Stimulated activated naive CD4-positive, alpha-beta T cell (primary cell): ENCODE measurements at regions not wholly inside any gene's neighbourhood (a gene's known extent, or its start where the extent isn't known, plus 50 kb on each side); places are given as distances from the start of the nearest gene placed in this dataset.

Source experiments
- DNase-seq, 6 experiments: peaks; one replicate each; lab custom pipeline; 2025; lab: John Stamatoyannopoulos, UW

DNA sequence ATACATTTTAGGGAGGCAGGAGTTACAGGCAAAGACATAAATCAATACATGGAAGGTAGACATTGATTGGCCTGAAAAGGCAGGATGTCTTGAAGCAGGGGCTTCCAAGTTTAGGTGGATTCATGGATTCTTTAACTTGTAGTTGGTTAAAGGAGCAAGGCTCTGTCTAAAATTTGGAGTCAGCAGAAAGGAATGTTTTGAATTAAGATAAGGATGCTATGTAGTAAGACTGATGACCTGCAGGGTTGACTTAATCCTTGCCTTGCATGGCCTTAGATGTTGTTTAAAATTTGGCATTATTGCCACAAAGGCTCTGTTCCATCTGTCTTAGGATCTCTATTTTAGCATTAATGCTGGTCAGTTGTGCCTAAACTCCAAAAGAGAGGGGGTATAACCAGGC lies 171.3 kb downstream of the C5orf15 start:
- DNase-seq: no peak

DNA sequence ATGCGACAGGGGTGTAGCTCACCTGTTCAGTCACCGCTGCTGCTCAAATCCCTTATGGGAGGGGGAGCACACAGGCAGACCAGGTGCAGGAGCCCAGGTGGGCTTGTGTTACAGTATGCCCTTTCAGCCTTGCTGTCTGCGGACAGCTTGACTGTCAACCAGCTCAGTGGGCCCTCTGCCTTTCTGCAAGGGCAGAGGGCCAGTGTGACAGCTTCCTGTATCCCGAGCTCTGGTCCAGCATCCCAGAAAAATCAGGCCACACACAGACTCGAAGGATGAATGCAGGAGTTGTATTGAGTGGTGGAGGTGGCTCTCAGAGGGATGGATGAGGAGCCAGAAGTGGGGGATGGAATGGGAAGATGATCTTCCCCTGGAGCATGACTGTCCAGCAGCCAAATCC lies 172.2 kb downstream of the C5orf15 start:
- no peak for DNase-seq

DNA sequence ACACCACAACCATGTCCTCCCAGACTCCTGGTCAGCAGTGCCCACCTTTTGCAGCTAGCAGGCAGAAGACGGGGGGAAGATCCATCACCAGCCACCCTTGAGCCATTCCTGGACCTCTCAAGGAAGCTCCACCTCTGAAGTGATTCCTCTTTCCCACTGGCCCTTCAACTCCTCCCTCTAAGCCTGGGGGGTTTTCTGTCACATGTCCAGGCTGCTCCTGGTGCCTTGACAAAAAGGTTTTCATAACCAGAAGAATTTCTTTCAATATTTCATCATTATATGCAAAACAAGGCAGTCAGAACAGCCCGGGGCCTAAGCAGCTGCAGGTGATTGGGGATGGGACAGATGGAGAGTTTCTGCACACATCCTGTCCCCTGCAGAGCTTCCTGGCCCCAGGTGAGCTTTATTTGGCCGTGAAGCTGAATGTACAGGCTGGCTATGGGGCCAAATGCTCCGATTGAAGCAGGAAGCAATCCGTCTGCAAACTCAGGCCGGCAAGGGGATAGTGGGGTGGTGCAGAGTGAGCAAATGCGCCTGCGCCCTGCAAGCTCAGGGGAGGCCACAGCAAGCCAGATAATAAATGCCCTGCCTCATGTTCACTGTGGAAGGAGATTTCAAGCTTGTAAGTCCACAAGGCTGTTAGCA lies 173.5 kb downstream of the C5orf15 start:
- DNase-seq: no peak

DNA sequence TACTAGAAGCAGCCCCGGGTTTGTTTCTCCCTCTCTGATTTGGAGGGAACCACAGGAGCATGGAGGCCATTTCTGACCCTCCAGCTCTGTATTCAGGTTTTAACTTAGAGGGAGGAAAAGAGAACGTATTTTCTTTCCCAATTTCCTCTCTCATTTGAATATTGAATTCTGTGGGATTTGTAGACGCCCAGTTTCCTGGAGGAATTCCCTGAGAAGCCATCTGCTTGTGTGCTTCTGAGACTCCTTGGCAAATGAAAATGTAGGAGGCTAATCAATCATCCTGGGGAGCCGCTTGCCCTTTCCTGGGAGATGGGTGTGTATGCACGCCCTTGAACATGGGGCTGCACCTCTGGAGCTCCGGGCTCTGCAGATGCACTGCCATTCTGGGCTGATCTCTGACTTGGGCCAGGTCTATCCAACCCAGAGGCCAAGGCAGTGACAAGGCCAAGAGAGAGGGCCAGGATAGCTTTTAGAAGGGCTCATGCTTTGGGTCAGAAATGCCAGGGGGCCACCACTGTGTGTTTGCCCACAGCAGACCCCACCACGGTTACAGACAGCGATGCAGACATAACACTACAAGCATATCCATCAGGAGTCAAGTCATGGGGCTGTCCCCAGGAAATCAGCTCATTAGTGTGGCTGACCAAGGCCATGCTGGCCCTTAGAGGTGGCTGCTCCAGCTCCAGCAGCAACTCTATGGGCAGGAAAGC lies 174.5 kb downstream of the C5orf15 start:
- DNase-seq: no peak

DNA sequence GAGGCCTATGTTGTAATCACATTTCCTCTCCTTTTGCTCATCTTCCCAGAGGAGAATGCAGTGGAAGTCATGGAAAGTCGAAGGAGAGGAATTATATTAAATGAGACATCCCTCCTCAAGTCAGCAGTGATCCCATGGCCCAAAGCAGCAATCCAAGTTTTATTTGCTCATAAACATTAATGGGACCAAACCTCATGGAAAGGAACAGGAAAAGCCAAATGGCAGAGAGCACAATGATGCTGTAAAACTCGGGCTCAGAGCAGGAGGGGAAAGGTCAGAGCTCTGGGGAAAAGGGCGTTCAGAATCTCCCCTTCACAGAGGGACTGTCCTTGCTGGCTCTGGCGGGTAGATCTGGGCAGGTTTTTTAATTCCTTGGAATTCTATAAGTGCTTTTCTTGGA lies 175.8 kb downstream of the C5orf15 start:
- no peak for DNase-seq

DNA sequence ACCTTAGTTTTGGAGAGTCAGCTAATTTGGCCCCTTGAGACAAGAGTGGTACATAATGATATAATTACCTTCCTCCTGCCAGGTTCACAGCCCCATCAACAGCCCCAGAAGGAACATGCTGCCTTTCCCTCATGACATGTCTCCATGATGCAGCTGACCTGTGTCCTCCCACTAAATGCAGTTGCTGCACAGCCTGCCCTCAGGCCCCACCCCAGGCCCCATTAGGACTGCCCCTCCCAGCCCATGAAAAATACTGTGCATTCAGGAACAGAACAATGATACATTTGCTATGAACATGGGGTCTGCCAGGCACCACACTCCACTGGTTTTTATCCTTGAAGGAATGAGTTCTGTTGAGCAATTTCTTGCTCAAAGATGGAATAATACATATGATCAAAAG lies 176.4 kb downstream of the C5orf15 start:
- no peak for DNase-seq

DNA sequence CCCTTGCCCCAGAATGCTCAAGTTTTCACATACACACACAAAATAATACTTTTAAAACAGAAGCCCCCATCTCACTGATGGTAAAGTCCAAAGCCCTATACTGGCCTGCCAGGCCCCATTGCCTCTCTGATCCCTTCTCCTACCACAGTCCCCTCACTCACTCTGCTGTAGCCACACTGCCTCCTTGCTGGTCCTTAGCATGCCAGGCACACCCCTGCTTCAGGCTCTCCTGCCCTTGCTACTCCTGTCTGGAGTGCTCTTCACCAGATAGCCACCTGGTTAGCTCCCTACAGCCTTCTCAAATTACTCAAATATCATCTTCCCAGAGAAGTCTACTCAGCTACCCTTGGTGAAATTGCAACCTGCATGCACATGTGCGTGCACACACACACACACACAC lies 177.5 kb downstream of the C5orf15 start:
- no peak for DNase-seq

DNA sequence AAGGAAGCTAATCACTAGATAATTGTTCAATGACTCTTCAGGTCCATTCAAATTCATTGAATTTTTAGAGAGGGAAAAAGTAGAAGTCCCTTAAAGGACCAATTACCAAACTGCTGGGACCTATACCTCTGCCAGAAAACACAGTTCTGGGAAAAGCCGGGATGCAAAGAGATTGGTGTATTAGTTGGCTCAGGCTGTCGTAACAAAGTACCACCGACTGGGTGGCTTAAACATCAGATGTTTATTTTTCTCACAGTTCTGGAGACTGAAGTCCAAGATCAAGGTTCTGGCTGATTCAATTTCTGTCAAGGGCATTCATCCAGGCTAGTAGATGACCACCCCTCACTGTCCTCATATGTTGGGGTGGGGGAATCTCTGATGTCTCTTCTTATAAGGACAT lies 177.1 kb upstream of the FSTL4 start:
- no peak for DNase-seq

DNA sequence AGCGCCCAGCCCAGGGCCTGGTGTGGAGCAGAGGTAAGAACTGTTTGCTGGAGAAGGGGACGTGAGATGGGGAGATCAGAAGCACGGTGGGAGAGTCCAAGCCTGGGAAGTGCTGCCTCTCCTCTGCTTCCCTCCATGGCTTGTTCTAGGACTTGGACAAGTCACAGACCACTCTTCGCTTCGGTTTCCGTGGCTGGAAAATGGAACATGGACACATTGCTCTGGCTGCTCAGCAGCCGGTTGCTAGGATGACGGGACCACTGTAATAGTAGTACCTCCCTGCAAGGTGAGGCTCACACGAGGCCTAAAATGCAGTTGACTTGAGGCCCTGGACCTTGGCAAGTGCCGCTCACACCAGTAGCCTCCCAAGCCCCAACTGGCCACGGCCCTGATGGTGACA lies 175.8 kb upstream of the FSTL4 start:
- DNase-seq: no peak

DNA sequence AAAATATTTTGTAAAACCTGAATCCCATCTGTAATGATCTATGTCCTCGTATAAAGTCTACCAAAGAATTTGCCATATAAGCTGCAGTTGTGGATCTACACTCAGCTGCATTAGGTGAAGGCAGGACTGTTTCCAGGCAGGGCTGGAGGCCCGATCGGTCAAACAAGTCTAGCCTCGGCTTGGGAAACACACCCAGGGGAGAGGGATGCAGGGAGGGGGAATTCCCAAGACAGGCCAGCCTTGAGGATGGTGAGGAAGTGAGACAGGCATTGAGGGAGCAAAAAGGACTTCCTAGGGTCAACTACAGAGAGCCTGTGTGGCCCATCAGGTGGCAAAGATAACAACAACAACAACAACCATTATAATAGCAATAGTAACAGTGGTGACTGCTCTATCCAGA lies 174.1 kb upstream of the FSTL4 start:
- DNase-seq: no peak

DNA sequence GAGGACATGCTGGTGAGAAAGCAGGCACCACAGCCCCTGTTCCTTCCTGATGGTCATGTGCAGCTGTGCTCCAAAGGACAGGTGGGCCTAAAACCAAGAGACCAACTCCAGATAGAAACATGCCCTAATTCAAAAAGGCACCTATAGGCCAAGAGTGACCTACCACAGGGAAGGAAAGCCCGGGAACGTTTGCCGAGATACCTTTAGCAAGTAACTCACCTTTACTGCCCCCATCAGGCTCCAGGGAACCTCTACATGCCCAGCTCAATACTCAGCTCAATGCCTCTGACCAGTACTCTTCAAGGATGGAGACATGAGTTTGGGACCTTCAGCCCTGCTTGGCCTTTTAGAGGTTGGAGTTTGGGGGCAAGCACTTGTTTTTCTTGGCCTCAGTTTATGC lies 172.8 kb upstream of the FSTL4 start:
- no peak for DNase-seq

DNA sequence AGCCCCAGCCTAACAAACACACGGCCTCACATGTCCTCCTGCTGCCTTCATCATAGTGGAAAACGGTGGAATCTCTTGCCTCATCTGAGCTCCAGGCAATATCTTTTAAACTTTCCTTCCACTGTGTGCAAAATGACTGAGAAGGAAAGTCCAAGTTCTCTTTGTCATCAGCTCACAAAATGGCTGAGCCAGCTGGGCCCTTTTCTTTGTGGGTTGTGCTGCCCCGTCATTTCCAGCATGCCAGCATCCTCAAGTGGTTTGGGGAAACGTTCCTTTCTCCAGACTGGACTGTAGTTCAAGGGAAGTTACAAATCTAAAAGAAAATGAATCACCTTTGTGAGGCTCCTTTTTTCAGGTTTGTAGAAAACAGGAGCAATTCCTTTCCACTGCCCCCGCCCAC lies 171.1 kb upstream of the FSTL4 start:
- no peak for DNase-seq

DNA sequence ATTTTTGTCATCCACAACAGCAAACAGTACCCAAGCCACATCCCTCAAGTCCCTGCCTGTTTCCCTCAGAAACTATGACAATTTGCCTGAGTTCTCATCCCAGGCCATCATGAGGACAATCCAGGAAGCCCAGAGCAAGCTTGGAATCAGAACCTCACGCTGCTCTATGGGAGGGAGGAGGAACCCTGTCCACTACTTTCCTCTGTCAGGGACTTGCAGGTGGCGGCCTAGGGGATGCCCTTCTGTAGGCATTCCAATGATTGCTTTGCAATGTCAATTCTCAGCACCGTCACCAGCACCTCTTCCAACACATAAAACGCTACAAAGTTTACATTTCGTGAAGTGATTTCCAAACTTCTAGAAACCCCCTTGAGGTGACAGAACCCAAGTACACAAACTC lies 170.4 kb upstream of the FSTL4 start:
- DNase-seq: no peak

DNA sequence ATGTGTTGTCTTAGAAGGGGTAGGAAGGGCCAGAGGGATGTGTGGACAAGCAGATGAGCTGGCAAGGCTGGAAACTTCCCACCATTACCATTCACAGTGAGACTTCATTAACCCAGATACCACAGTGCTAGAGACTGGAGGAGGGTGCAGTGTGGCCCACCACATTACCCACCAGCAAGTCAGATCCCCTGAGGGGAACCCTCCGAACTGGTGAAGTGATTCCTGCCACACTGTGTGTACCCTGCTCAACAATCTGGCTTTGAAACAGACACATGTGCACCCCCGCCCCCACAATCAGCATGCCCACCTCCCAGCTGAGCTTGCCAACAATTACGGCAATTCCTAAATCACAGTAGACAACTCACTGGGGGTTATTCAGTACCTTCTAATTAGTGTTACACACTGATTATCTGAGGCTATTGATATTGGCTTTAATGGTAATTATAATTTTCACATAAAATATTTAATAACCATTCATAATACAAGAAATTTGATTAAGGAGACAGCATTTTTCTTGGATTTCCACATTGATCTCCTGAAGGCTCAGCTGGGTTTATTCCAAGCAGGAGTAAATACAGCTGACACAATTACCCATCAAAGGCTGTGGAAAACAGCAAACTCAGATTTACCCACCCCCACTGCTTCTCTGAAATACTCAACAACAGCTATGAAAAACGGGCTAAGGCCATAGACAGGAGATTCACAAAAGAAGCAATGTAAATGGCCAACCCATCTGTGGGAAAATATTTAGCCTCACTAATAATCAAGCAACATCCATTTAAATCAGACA lies 169.3 kb upstream of the FSTL4 start:
- DNase-seq: no peak

DNA sequence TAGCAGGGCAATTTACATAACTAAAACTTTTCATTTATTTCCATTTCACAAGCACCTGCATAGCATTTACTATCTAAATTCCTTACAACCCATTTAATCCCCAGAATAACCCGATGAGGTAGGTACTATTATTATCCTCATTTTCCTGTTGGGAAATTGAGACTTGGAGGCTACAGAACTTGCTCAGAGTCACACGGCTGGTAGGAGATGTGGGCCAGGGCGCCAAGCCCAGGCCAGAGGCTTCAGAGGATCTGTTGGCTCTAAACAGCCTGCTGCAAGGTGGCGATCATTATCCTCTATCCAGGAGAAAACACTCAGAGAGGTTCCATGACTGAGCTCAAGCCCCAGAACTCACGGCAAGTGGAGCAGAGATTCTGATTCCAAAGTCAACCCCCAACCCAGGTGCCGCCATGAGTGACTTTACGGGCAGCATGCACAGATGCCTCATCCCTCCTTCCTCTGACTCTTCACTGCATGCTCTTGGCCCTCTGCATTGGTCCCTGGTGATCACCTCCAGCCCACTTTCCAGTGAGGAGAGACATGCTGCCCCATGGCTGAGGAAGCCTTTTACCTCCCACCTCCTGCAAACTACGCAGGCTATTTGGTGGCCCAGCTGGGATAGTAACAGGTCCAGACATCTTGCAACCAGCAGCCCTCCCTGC lies 168.4 kb upstream of the FSTL4 start:
- no peak for DNase-seq

DNA sequence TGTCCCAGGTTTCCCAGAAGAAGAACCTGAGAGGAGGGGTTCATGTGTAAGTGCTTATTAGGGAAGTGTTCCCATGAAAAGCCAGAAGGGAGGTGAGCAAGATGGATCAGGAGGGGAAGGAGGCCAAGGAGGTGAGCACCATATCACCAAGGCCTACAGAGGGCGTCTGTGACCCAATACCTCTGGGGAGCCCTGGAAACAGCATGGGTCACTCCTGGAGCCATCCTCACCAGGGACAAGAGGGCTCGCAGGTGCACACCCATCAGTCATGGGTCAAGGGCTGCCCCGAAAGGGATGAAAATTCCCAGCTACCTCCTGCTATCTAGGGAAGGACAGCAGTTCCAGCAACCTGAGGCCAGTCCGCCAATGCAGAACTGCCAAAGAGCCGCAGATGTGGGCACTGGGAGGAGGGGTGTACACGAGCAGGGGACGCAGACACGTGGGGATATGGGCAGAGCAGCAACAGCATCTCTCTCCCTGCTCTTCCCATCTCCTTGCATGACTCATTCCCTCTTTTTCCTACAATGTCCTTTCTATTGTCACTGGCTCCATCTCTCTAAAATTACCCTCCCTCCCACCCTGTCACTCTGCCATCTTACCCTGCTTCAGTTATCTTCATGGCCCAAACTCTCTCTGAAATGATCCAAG lies 167.6 kb upstream of the FSTL4 start:
- DNase-seq: no peak

DNA sequence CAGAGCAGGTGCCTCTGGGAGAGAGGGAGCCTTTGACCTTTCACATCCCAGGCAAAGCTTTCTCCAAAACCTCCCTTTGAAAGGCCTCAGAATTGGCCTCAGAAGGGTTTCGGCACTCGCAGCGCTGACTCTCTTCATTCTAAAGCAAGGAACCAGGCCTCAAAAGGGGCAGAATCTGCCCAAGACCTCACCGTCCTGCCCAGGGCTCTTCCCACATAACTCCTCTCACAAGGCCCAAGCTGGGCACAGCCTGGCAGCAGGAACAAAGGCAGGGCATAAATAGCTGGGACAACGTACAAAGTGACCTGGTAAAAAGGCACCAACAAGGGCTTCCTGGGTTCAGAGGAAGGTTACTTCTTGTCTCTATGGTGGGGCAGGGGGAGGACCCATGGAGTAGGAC lies 166.3 kb upstream of the FSTL4 start:
- no peak for DNase-seq

DNA sequence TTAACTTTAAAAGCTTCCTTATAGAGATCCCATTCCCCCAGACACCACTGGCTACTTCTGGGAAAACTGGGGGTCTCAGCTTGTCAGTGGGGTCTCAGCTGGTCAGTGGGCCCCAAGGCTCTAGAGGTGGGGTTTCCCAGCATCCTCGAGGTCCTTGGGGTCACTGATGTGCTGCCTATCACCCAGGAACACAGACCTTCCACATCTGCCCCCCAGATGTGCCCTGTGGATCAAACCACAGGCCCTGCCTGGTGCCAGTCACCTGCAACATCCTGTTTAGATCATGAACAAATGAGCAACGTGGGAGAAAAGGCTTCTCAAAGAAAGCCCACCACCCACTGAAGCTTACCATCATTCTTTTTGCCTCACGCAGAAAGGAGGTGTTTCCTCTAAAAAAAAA lies 165.6 kb upstream of the FSTL4 start:
- no peak for DNase-seq

DNA sequence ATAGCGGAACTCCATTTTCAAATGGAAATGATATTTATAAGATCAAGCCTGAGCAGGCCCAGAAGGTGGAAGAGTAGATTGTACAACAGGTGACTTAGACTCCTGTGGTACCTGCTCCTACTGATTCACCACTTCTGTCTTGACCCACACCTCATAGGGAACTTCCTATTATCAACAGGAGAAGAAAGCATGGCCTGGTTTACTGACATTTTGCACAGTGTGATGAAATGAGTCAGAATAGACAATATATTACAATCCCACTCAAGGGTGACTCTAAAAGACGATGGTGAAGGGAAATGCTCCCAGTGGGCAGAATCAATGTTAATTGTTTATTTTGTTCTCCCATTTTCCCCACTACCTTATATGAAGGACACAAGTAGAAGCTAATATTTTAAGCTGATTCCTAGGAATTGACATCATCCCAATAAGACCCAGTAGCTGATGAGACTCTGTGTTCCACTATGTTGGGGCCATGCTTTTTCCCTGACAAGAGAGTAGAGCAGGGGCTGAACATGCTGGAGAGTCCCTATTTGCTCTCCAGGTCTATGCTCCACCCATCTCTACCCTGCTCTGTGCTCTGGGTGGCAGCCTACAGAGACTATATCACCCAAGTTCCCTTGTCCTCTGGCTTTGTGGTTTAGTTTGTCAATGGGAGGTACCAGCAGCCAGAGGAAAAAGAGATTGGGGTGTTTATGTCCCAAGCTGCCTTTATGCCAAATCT lies 163.4 kb upstream of the FSTL4 start:
- DNase-seq: no peak

DNA sequence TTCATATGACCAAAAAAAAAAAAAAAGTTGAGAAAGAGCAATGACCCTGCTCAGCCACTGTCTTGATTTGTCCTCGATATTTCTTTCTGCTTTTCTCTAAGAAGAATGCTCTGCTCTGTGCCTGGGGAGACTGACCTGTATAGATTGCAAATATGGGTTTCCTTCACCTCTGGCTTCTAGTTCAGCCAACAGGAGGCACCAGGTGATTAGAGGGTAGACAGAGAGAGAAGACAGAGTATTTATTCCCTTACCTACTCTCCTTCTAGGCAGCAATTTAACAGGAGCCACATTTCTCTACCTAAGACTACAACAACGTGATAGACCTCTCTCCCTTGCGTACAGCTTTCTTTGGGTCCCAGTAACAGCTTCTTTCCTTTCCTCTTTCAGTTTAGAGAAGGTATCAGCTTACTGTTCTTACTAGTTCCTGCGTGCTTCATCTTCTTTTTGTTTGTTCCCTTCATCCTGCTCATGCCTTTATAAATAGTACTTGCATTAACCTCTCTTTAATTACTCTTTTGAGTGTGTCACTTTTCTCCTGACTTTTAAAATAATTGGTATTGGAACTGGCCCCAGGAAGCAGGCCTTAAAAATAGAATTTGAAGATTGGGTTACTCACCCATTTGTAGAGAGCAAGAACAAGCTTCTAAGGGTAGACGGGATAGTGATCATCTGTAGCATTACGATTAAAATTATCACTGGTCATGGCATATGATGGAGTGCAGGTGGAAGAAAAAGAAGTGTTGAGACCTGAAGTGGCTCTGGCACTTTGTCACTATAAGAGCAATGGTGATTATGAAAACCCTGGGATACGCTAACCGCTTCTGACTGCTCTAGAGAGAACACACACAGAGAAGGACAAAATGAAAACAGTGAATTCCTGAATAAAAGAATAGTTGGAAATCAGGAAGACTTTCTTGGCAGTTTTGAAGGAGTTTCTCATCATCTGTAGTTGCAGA lies 161.2 kb upstream of the FSTL4 start:
- DNase-seq: no peak
